Trophoblast cell (in vitro differentiated cells and primary cell): ENCODE measurements at regions not wholly inside any gene's neighbourhood (a gene's known extent, or its start where the extent isn't known, plus 50 kb on each side); places are given as distances from the start of the nearest gene placed in this dataset.
A peak's percentile ranks its signal among the peaks of the same experiment; 100 is the strongest.

Source experiments
- DNase-seq, 2 donors: peaks; one replicate each; pipeline ENCODE4 v3.0.0-alpha.2; 2016
- H2AFZ ChIP-seq: 2 replicates; pipeline ENCODE4 v1.6.1; 2013; ENCODE audit warnings: low read length, moderate library complexity, mild to moderate bottlenecking; ENCODE audit not compliant: insufficient read depth, poor library complexity
- H2AK5ac ChIP-seq: 2 replicates; pipeline ENCODE4 v1.6.1; 2013; ENCODE audit warnings: mild to moderate bottlenecking, low read length
- H2BK120ac ChIP-seq: 2 replicates; pipeline ENCODE4 v1.6.1; 2013; ENCODE audit warnings: low read length, mild to moderate bottlenecking, moderate library complexity; ENCODE audit not compliant: insufficient read depth, poor library complexity
- H2BK12ac ChIP-seq: 2 replicates; pipeline ENCODE4 v1.6.1; 2013; ENCODE audit warnings: mild to moderate bottlenecking, low read length, moderate library complexity
- H2BK5ac ChIP-seq: 2 replicates; pipeline ENCODE4 v1.6.1; 2013; ENCODE audit warnings: low read length, low read depth, moderate library complexity, mild to moderate bottlenecking; ENCODE audit not compliant: poor library complexity
- H3K14ac ChIP-seq: 2 replicates; pipeline ENCODE4 v1.6.1; 2013; ENCODE audit warnings: mild to moderate bottlenecking, low read length
- H3K18ac ChIP-seq: 2 replicates; pipeline ENCODE4 v1.6.1; 2013; ENCODE audit warnings: mild to moderate bottlenecking, low read length
- H3K23ac ChIP-seq: 2 replicates; pipeline ENCODE4 v1.6.1; 2013; ENCODE audit warnings: low read length
- H3K27ac ChIP-seq: 2 replicates; pipeline ENCODE4 v1.5.1; 2013; ENCODE audit warnings: low read depth, mild to moderate bottlenecking, inconsistent platforms, low read length, moderate library complexity
- H3K27me3 ChIP-seq: 2 replicates; pipeline ENCODE4 v1.6.1; 2013; ENCODE audit warnings: inconsistent platforms, mild to moderate bottlenecking, low read length, moderate library complexity; ENCODE audit not compliant: insufficient read depth
- H3K36me3 ChIP-seq, 2 experiments: 1 replicate in 1 of 2; 2 replicates in 1 of 2; pipeline ENCODE4 v1.6.1; 2013; ENCODE audit warnings: low read length in 2 of 2, mild to moderate bottlenecking in 2 of 2, moderate library complexity in 1 of 2; ENCODE audit not compliant: insufficient read depth in 2 of 2, control insufficient read depth in 1 of 2
- H3K4ac ChIP-seq: 2 replicates; pipeline ENCODE4 v1.6.1; 2013; ENCODE audit warnings: low read depth, mild to moderate bottlenecking, low read length, moderate library complexity
- H3K4me1 ChIP-seq, 2 experiments: 1 replicate in 1 of 2; 2 replicates in 1 of 2; pipeline ENCODE4 v1.6.1; 2013; ENCODE audit warnings: low read length in 2 of 2, mild to moderate bottlenecking in 2 of 2, moderate library complexity in 1 of 2; ENCODE audit not compliant: insufficient read depth in 2 of 2, control insufficient read depth in 1 of 2
- H3K4me2 ChIP-seq: 2 replicates; pipeline ENCODE4 v1.6.1; 2013; ENCODE audit warnings: inconsistent platforms, mild to moderate bottlenecking, low read length, moderate library complexity
- H3K4me3 ChIP-seq: 2 replicates; pipeline ENCODE4 v1.5.1; 2013; ENCODE audit warnings: mild to moderate bottlenecking, low read depth, low read length, inconsistent platforms
- H3K79me1 ChIP-seq: one replicate; pipeline ENCODE4 v1.6.1; 2013; ENCODE audit warnings: low read length
- H3K79me2 ChIP-seq: 2 replicates; pipeline ENCODE4 v1.6.1; 2013; ENCODE audit warnings: low read length, mild to moderate bottlenecking; ENCODE audit not compliant: control insufficient read depth, insufficient read depth, poor library complexity
- H3K9ac ChIP-seq: 2 replicates; pipeline ENCODE4 v1.6.1; 2013; ENCODE audit warnings: mild to moderate bottlenecking, low read length
- H3K9me3 ChIP-seq: 2 replicates; pipeline ENCODE4 v1.6.1; 2013; ENCODE audit warnings: low read depth, mild to moderate bottlenecking, control low read depth, inconsistent platforms, low read length; ENCODE audit not compliant: insufficient read depth
- H4K12ac ChIP-seq: 2 replicates; pipeline ENCODE4 v1.6.1; 2013; ENCODE audit warnings: low read depth, mild to moderate bottlenecking, low read length, moderate library complexity
- H4K8ac ChIP-seq: 2 replicates; pipeline ENCODE4 v1.6.1; 2013; ENCODE audit warnings: low read depth, mild to moderate bottlenecking, low read length, moderate library complexity
- H4K91ac ChIP-seq: one replicate; pipeline ENCODE4 v1.6.1; 2013; ENCODE audit warnings: low read depth, mild to moderate bottlenecking, low read length, moderate library complexity
- WGBS: extraction: QIAGEN DNeasy Blood & Tissue Kit; methylation state at CpG from one replicate; pipeline ENCODE4 v1.1.7; 2013; ENCODE audit warnings: missing lambda C conversion rate; ENCODE audit not compliant: insufficient read length, insufficient coverage; ENCODE audit errors: extremely low coverage; 5-methylcytosine and 5-hydroxymethylcytosine counted together

DNA sequence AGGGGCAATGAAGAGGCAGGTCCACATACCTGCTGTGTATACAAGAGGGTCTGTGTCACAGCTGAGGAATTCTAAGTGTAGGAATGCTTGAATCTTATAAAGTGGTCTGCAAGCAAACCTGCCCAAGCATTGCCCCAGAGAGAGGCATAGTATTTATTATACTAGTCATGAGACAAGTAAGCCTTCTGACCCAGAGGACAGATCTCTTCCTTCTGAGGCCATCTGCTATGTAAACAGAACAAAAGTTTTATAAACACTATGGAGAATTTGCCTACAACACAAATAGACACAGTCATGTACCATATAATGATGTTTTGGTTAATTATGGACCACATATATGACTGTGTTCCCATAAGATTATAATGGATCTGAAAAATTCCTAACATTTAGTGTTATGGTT lies 388.2 kb downstream of the NEBL start:
- no peak overlapping the region for H3K4ac ChIP-seq
- H2BK12ac ChIP-seq = no peak overlapping the region
- no peak overlapping the region for H2AFZ ChIP-seq
- no peaks in the 10 kb centered on the region for H3K27me3 ChIP-seq
- no peak overlapping the region for H2BK5ac ChIP-seq
- no peak overlapping the region for H3K4me3 ChIP-seq
- no peak overlapping the region for H3K27ac ChIP-seq
- H4K91ac ChIP-seq = no peak overlapping the region
- H3K36me3 ChIP-seq = no peaks in the 10 kb centered on the region
- H3K4me1 ChIP-seq = no peaks in the 10 kb centered on the region
- no peak overlapping the region for H4K12ac ChIP-seq
- no peak overlapping the region for H3K4me2 ChIP-seq
- H2AK5ac ChIP-seq = no peak overlapping the region
- H4K8ac ChIP-seq = no peak overlapping the region
- no peak for DNase-seq
- no peaks in the 10 kb centered on the region for H3K9me3 ChIP-seq
- no peaks in the 10 kb centered on the region for H3K79me2 ChIP-seq
- H3K79me1 ChIP-seq = no peaks in the 10 kb centered on the region
- H3K18ac ChIP-seq = no peak overlapping the region
- no peak overlapping the region for H3K14ac ChIP-seq
- no peak overlapping the region for H3K23ac ChIP-seq
- H3K9ac ChIP-seq = no peak overlapping the region
- H2BK120ac ChIP-seq = no peak overlapping the region

DNA sequence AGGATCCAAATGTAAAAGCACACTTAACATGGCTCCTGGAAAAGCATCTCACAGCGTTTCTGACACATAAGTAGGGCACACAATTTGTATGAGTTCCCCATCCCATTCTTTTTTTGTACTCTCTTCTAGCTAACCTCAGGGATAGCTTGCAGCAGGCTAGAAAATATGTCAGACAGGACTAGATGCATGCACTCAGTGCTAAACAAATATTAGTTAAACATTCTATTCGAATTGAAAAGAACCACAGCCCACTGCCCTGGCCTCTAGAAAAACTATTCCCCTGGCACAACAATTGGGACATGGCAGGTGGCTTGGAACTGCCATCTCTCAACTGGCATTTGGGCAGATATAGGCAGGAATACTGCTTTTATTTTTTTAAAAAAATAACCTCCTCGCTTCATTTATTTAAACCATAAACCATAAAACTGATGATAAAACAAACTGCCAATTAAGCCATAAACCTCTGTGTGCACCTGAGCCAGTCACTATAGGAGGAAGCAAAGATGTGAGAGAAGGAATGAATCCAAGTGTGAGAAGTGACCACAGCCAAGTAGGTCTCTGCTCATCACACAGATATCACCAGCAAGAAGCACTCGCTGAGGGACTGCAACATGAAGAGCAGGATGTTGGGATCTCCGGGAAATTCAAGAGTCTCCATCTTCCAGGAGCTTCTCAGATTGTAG lies 394.1 kb downstream of the NEBL start:
- Histone ChIP-seq H2BK12ac (no peak overlapping the region), H2BK120ac (no peak overlapping the region), H2AK5ac (no peak overlapping the region), H3K4me3 (no peak overlapping the region), H3K14ac (no peak overlapping the region), H3K4me2 (no peak overlapping the region), H3K18ac (no peak overlapping the region), H4K12ac (no peak overlapping the region), H3K79me1 (no peaks in the 10 kb centered on the region), H3K79me2 (no peaks in the 10 kb centered on the region), H3K36me3 (no peaks in the 10 kb centered on the region), H4K8ac (no peak overlapping the region), H3K27ac (no peak overlapping the region), H3K4ac (no peak overlapping the region), H3K23ac (no peak overlapping the region), H2AFZ (no peak overlapping the region), H3K4me1 (no peaks in the 10 kb centered on the region), H2BK5ac (no peak overlapping the region), H4K91ac (no peak overlapping the region), H3K27me3 (no peaks in the 10 kb centered on the region), H3K9ac (no peak overlapping the region), H3K9me3 (no peaks in the 10 kb centered on the region)
- WGBS = no CpG with 5 or more reads among the region's 5 CpGs
- DNase-seq = no peak

DNA sequence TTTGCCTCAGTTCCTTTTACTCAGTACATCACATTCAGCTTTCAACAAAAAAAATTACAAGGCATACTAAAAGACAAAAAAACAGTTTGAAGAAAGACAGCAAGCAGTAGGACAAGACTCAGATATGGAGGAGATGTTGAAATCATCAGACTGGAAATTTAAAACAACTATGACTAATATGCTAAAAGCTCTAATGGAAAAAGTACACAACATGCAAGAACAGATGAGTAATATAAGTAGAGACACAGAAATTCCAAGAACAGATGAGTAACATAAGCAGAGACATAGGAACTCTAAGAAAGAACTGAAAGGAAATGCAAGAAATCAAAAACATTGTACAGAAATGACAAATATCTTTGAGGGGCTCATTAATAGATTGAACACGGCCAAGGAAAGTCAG lies 402.6 kb downstream of the NEBL start:
- Histone ChIP-seq H3K79me1 (peaks cover 2% of the 10 kb centered on the region), H3K4me3 (no peak overlapping the region), H3K36me3 (no peaks in the 10 kb centered on the region), H3K4ac (no peak overlapping the region), H3K14ac (no peak overlapping the region), H3K18ac (no peak overlapping the region), H4K91ac (no peak overlapping the region), H3K79me2 (no peaks in the 10 kb centered on the region), H2BK5ac (no peak overlapping the region), H2AFZ (no peak overlapping the region), H3K9ac (no peak overlapping the region), H2AK5ac (no peak overlapping the region), H4K8ac (no peak overlapping the region), H3K23ac (no peak overlapping the region), H2BK12ac (no peak overlapping the region), H3K4me1 (no peaks in the 10 kb centered on the region), H3K27me3 (no peaks in the 10 kb centered on the region), H3K9me3 (no peaks in the 10 kb centered on the region), H2BK120ac (no peak overlapping the region), H3K27ac (no peak overlapping the region), H3K4me2 (no peak overlapping the region), H4K12ac (no peak overlapping the region)
- no CpG with 5 or more reads among the region's 1 CpG for WGBS
- peak in 1 of 2 donors; percentile 52 for DNase-seq

DNA sequence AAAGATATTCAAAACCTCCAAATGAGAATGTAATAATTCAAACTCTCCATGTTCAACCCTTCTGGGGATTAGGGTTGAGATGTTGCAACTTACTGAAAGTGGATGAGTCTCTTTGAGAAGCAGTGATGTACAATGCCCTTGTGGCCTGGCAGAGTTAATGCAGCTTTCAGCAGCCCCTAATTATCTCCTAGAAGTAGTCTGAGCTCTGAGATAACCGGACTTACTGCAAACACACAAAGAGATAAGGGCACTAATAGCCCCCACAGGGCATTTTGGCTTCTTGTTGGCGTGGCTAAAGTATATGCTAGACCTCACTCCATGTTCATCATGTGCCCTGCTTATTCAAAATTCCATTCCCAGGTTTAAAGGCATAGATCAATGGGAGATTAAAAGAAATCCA lies 404.7 kb downstream of the NEBL start:
- Histone ChIP-seq H3K23ac (no peak overlapping the region), H3K4me3 (no peak overlapping the region), H3K18ac (no peak overlapping the region), H2BK5ac (no peak overlapping the region), H3K4me1 (no peaks in the 10 kb centered on the region), H4K8ac (no peak overlapping the region), H3K27me3 (no peaks in the 10 kb centered on the region), H3K14ac (no peak overlapping the region), H3K79me2 (no peaks in the 10 kb centered on the region), H3K9me3 (no peaks in the 10 kb centered on the region), H2AFZ (no peak overlapping the region), H4K12ac (no peak overlapping the region), H3K9ac (no peak overlapping the region), H2BK12ac (no peak overlapping the region), H3K4ac (no peak overlapping the region), H3K36me3 (no peaks in the 10 kb centered on the region), H4K91ac (no peak overlapping the region), H2AK5ac (no peak overlapping the region), H3K4me2 (no peak overlapping the region), H3K79me1 (peaks cover 2% of the 10 kb centered on the region), H3K27ac (no peak overlapping the region), H2BK120ac (no peak overlapping the region)
- no peak for DNase-seq
- WGBS = no CpG with 5 or more reads among the region's 2 CpGs
